MM.1S (cell line): ENCODE measurements at regions not wholly inside any gene's neighbourhood (a gene's known extent, or its start where the extent isn't known, plus 50 kb on each side); places are given as distances from the start of the nearest gene placed in this dataset.

ENCODE experiments used
- CTCF ChIP-seq: fragments of 300-600 bp; sonication (generic); IDR thresholded peaks from 2 replicates; pipeline ENCODE4 v1.5.1; 2016; ENCODE audit warnings: antibody characterized with exemption, low read length, mixed read lengths
- EZH2 ChIP-seq: fragments of 300-600 bp; sonication (generic); optimal IDR thresholded peaks from 2 replicates; pipeline ENCODE3; 2017; ENCODE audit warnings: low read depth, mild to moderate bottlenecking, antibody characterized with exemption, low read length, mixed read lengths
- EZH2phosphoT487 ChIP-seq: fragments of 300-600 bp; sonication (generic); IDR thresholded peaks from 2 replicates; pipeline ENCODE4 v1.6.1; 2018; ENCODE audit warnings: antibody characterized with exemption, low read length

DNA sequence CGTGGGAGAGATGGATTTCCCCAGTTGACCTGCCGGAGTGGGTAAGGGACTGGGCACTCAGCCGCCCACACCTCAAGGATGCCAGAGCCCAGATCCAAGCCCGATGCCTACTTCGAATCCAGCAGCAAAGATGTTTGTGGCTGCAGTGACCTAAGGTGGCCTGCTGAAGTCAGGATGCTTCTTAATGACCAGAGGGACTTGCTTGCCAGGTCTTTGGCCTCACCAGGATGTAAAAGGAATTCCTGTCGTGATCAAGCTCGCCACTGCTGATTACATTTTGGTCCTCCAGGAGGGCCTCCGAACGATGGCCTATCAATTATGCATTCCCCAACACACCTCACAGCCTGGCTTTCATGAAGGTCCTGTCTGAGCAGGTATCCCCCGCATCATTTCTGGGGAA, 349.5 kb upstream of the ZMIZ1 start:
- TF ChIP-seq CTCF (no peak), EZH2 (no peak), EZH2phosphoT487 (no peak)
